ENCODE measurements at regions not wholly inside any gene's neighbourhood (a gene's known extent, or its start where the extent isn't known, plus 50 kb on each side); places are given as distances from the start of the nearest gene placed in this dataset.

DNA sequence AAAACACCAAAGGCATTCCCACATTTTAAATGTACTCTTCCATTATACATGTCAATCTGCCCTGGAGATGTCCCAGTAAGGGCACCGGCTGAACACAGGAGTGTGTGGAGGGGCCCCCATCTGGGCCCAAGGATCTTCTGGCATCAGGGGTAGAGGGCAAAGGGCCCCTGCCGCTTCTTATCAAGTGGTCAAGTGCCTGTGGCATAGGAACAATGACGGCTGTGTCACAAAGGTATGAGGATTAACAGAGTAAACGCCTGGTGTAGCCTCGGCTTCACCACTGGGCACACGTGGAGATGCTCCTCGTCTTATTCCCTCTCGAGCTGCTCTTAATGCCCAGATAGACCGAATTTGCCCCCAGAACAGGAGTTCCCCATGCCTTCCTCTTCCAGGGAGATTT lies 169.7 kb upstream of the GLI2 start (continued):
- TF ChIP-seq, protein P1, sequence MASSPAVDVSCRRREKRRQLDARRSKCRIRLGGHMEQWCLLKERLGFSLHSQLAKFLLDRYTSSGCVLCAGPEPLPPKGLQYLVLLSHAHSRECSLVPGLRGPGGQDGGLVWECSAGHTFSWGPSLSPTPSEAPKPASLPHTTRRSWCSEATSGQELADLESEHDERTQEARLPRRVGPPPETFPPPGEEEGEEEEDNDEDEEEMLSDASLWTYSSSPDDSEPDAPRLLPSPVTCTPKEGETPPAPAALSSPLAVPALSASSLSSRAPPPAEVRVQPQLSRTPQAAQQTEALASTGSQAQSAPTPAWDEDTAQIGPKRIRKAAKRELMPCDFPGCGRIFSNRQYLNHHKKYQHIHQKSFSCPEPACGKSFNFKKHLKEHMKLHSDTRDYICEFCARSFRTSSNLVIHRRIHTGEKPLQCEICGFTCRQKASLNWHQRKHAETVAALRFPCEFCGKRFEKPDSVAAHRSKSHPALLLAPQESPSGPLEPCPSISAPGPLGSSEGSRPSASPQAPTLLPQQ (tag by site-specific recombination; IDR thresholded peaks at IDR 0.05) = no peak
- TF ChIP-seq ZNF157 (tag by site-specific recombination; IDR thresholded peaks at IDR 0.05) (no peak), ZNF654 (tag by site-specific recombination; IDR thresholded peaks at IDR 0.05; ENCODE audit: low read depth) (no peak), ZNF629 (tag by site-specific recombination; IDR thresholded peaks at IDR 0.05) (no peak), RBAK (tag by site-specific recombination; IDR thresholded peaks at IDR 0.05) (no peak), MYNN (tag by site-specific recombination; IDR thresholded peaks at IDR 0.05; ENCODE audit: borderline replicate concordance) (no peak), ZNF514 (tag by site-specific recombination; IDR thresholded peaks at IDR 0.05) (no peak), ZNF664 (tag by site-specific recombination; IDR thresholded peaks at IDR 0.05) (no peak), ZNF571 (tag by site-specific recombination; IDR thresholded peaks at IDR 0.05) (no peak), OSR2 (tag by site-specific recombination; IDR thresholded peaks at IDR 0.05) (no peak), SP3 (tag by site-specific recombination; IDR thresholded peaks at IDR 0.05) (no peak), KLF9 (tag by site-specific recombination; IDR thresholded peaks at IDR 0.05; ENCODE audit: low read depth) (no peak), BCL11B (tag by site-specific recombination; IDR thresholded peaks at IDR 0.05; ENCODE audit: low read depth) (no peak), ZNF529 (tag by site-specific recombination; IDR thresholded peaks at IDR 0.05; ENCODE audit: insufficient replicate concordance) (no peak), ZNF184 (tag by site-specific recombination; IDR thresholded peaks at IDR 0.05) (no peak), ZNF10 (tag by site-specific recombination; IDR thresholded peaks at IDR 0.05) (no peak), GLI2 (tag by site-specific recombination; IDR thresholded peaks at IDR 0.05; ENCODE audit: borderline replicate concordance, low read depth) (no peak)

DNA sequence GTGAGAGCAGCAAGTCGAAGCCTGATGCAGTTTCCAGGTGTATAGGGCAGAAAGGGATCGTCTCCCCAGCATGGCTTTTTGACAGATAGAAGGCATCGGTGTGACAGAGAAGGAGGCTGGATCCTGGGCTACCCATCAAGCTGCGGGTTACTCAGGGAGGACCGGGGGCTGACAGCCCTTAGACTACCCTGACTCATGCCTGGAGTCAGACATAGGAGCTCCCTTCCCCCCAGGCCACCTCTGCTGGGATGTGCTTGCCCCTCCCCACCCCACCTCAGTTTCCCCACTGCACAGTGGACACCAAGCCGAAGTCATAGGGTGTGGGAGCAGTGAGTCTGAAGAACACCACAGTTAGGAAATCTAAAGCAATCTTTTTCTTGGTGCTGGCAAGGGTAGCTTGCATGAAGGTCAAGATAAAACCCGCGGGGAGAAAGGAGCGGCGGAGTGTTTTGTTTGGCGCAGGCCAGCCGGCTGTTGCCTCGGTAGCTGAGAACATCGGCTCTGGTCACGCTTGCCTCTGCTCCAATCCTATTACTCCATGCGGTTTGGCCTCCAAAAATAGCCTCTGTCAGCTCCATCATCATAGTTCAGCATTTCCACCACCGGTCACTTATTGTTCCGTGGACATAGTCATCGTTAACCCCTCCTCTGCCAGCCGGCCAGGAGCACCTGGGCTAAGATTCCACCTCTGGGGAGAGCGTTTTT lies 169.2 kb upstream of the GLI2 start:
- no peak for TF ChIP-seq ZNF785 (tag by site-specific recombination; IDR thresholded peaks at IDR 0.05)
- no peak for TF ChIP-seq ZBTB1 (tag by site-specific recombination; IDR thresholded peaks at IDR 0.05)
- TF ChIP-seq, protein P2, sequence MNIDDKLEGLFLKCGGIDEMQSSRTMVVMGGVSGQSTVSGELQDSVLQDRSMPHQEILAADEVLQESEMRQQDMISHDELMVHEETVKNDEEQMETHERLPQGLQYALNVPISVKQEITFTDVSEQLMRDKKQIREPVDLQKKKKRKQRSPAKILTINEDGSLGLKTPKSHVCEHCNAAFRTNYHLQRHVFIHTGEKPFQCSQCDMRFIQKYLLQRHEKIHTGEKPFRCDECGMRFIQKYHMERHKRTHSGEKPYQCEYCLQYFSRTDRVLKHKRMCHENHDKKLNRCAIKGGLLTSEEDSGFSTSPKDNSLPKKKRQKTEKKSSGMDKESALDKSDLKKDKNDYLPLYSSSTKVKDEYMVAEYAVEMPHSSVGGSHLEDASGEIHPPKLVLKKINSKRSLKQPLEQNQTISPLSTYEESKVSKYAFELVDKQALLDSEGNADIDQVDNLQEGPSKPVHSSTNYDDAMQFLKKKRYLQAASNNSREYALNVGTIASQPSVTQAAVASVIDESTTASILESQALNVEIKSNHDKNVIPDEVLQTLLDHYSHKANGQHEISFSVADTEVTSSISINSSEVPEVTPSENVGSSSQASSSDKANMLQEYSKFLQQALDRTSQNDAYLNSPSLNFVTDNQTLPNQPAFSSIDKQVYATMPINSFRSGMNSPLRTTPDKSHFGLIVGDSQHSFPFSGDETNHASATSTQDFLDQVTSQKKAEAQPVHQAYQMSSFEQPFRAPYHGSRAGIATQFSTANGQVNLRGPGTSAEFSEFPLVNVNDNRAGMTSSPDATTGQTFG (tag by site-specific recombination; IDR thresholded peaks at IDR 0.05; ENCODE audit: borderline replicate concordance) = no peak
- no peak for TF ChIP-seq REPIN1 (tag by site-specific recombination; IDR thresholded peaks at IDR 0.05; ENCODE audit: low read depth)
- TF ChIP-seq ZNF248 (tag by site-specific recombination; IDR thresholded peaks at IDR 0.05) = no peak
- TF ChIP-seq, protein P3, sequence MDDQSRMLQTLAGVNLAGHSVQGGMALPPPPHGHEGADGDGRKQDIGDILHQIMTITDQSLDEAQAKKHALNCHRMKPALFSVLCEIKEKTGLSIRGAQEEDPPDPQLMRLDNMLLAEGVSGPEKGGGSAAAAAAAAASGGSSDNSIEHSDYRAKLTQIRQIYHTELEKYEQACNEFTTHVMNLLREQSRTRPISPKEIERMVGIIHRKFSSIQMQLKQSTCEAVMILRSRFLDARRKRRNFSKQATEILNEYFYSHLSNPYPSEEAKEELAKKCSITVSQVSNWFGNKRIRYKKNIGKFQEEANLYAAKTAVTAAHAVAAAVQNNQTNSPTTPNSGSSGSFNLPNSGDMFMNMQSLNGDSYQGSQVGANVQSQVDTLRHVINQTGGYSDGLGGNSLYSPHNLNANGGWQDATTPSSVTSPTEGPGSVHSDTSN (CRISPR knock-in tag; IDR thresholded peaks at IDR 0.05) = no peak
- TF ChIP-seq ZNF600 (tag by site-specific recombination; IDR thresholded peaks at IDR 0.05) = no peak
- TF ChIP-seq, protein P4, sequence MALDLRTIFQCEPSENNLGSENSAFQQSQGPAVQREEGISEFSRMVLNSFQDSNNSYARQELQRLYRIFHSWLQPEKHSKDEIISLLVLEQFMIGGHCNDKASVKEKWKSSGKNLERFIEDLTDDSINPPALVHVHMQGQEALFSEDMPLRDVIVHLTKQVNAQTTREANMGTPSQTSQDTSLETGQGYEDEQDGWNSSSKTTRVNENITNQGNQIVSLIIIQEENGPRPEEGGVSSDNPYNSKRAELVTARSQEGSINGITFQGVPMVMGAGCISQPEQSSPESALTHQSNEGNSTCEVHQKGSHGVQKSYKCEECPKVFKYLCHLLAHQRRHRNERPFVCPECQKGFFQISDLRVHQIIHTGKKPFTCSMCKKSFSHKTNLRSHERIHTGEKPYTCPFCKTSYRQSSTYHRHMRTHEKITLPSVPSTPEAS (tag by site-specific recombination; IDR thresholded peaks at IDR 0.05) = no peak
- no peak for TF ChIP-seq KLF8 (tag by site-specific recombination; IDR thresholded peaks at IDR 0.05)
- TF ChIP-seq ZNF529 (tag by site-specific recombination; IDR thresholded peaks at IDR 0.05; ENCODE audit: insufficient replicate concordance) = no peak
- TF ChIP-seq ZNF394 (tag by site-specific recombination; IDR thresholded peaks at IDR 0.05; ENCODE audit: borderline replicate concordance) = no peak
- no peaks in the 10 kb centered on the region for H3K4me1 ChIP-seq (ENCODE audit: control insufficient read depth, insufficient read depth, low read length)
- H3K36me3 ChIP-seq (ENCODE audit: control insufficient read depth in 2 of 2, insufficient read depth in 1 of 2, low read length in 2 of 2) = no peaks in the 10 kb centered on the region
- POLR2A ChIA-PET = no interaction called here
- CTCF ChIA-PET = interaction anchor here (1.4 kb wide), 1 partner anchor 13 kb away, joined by 4 read pairs; no protein-coding TSS in a partner anchor
- H3K27ac ChIP-seq (ENCODE audit: extremely low read depth, low read depth, low read length) = no peak overlapping the region
- no peak overlapping the region for H3K4me3 ChIP-seq (ENCODE audit: low read depth, low read length)
- H3K9me3 ChIP-seq (ENCODE audit: control insufficient read depth, insufficient read depth, low read depth, low read length) = no peaks in the 10 kb centered on the region
